ENCODE measurements at regions not wholly inside any gene's neighbourhood (a gene's known extent, or its start where the extent isn't known, plus 50 kb on each side); places are given as distances from the start of the nearest gene placed in this dataset.

GRCh38 chr12:110995016-110995415 is 74.6 kb upstream of the MYL2 start:
- Mint-ChIP-seq H3K4me3 (no peak overlapping the region), H3K4me1 (ENCODE audit: low read depth) (no peaks in the 10 kb centered on the region), H3K27me3 (peaks cover 4% of the 10 kb centered on the region), H3K36me3 (peaks cover 9% of the 10 kb centered on the region), H3K9me3 (ENCODE audit: low read depth) (peaks cover 12% of the 10 kb centered on the region), H3K27ac (no peak overlapping the region)

GRCh38 chr12:110993434-110993833 is 73.1 kb upstream of the MYL2 start:
- Mint-ChIP-seq H3K4me1 (ENCODE audit: low read depth) (no peaks in the 10 kb centered on the region), H3K27me3 (peaks cover 4% of the 10 kb centered on the region)

GRCh38 chr12:110992909-110993308 is 72.5 kb upstream of the MYL2 start:
- peaks cover 4% of the 10 kb centered on the region for H3K27me3 Mint-ChIP-seq
- peak overlapping the region; percentile 5 for H3K27ac Mint-ChIP-seq
- H3K36me3 Mint-ChIP-seq: peaks cover 7% of the 10 kb centered on the region

More at GRCh38 chr12:110993434-110993833, 73.1 kb upstream of the MYL2 start:
- no peak overlapping the region for H3K4me3 Mint-ChIP-seq
- peaks cover 9% of the 10 kb centered on the region for H3K9me3 Mint-ChIP-seq (ENCODE audit: low read depth)
- peaks cover 7% of the 10 kb centered on the region for H3K36me3 Mint-ChIP-seq
- no peak overlapping the region for H3K27ac Mint-ChIP-seq

GRCh38 chr12:110983811-110984210 is 63.4 kb upstream of the MYL2 start:
- Mint-ChIP-seq H3K27me3 (peaks cover 3% of the 10 kb centered on the region), H3K4me1 (ENCODE audit: low read depth) (no peaks in the 10 kb centered on the region), H3K36me3 (no peaks in the 10 kb centered on the region), H3K9me3 (ENCODE audit: low read depth) (no peaks in the 10 kb centered on the region), H3K27ac (no peak overlapping the region), H3K4me3 (no peak overlapping the region)

More at GRCh38 chr12:110992909-110993308, 72.5 kb upstream of the MYL2 start:
- Mint-ChIP-seq H3K4me1 (ENCODE audit: low read depth) (no peaks in the 10 kb centered on the region), H3K9me3 (ENCODE audit: low read depth) (peaks cover 5% of the 10 kb centered on the region), H3K4me3 (no peak overlapping the region)

- Mint-ChIP-seq H3K4me3 (no peak overlapping the region), H3K9me3 (ENCODE audit: low read depth) (peaks cover 2% of the 10 kb centered on the region), H3K27ac (no peak overlapping the region), H3K36me3 (no peaks in the 10 kb centered on the region), H3K4me1 (ENCODE audit: low read depth) (no peaks in the 10 kb centered on the region), H3K27me3 (no peaks in the 10 kb centered on the region)
Measured at GRCh38 chr12:110972866-110973265, 52.5 kb upstream of the MYL2 start.

- Mint-ChIP-seq H3K4me3 (no peak overlapping the region), H3K36me3 (no peaks in the 10 kb centered on the region), H3K9me3 (ENCODE audit: low read depth) (peaks cover 2% of the 10 kb centered on the region), H3K4me1 (ENCODE audit: low read depth) (no peaks in the 10 kb centered on the region), H3K27me3 (peaks cover 2% of the 10 kb centered on the region), H3K27ac (no peak overlapping the region)
Measured at GRCh38 chr12:110971936-110972335, 51.6 kb upstream of the MYL2 start.

- Mint-ChIP-seq H3K27me3 (peaks cover 2% of the 10 kb centered on the region), H3K27ac (no peak overlapping the region), H3K4me1 (ENCODE audit: low read depth) (no peaks in the 10 kb centered on the region), H3K4me3 (no peak overlapping the region), H3K36me3 (no peaks in the 10 kb centered on the region), H3K9me3 (ENCODE audit: low read depth) (peaks cover 2% of the 10 kb centered on the region)
Measured at GRCh38 chr12:110971189-110971920, 51.0 kb upstream of the MYL2 start.

All from activated naive CD8-positive, alpha-beta T cell (primary cell).